Myocyte (in vitro differentiated cells): ENCODE measurements at regions not wholly inside any gene's neighbourhood (a gene's known extent, or its start where the extent isn't known, plus 50 kb on each side); places are given as distances from the start of the nearest gene placed in this dataset.

Experiments
- DNase-seq: peaks from one replicate; pipeline ENCODE4 v3.0.0-alpha.2; 2012; ENCODE audit warnings: low read depth

DNA sequence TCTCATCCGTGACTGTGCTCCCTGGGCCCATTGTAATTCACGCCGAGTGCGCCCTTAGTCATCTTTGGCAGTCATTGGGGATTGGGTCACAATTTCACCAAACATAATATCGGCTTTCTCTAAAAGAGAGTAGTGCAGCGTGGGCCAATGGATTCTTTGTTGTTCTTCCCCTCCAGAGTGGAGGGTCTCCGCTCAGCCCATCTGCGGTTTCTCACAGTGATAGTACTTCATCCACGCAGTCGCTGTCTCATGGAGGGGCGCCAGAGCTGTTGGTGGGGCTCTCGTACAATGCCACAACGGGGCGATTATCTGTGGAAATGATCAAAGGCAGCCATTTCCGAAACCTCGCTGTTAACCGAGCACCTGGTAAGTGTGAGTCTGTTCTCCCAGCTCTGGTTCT is 321.8 kb downstream of the SNAPC1 start:
- DNase-seq: no peak

- no peak for DNase-seq
These were observed 325.0 kb downstream of the SNAPC1 start for GRCh38 chr14:62087191-62087590.

DNA sequence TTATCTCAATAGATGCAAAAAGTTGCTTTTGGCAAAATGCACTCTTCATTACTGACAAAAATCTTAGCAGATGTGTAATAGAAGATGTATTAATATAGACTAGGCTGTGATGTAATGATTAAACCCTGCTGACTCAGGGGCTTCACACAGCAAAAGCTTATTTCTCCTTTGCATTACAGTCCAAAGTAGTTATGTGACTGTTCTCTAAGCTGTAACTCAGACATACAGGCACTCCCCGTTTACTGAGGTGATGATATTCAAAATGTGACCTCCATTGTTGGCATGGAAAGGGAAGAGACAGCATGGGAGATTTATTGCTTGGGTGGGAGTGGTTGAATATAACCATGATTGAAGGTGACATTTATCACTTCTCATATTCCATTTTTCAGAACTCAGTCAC is 331.5 kb downstream of the SNAPC1 start:
- DNase-seq: no peak

DNA sequence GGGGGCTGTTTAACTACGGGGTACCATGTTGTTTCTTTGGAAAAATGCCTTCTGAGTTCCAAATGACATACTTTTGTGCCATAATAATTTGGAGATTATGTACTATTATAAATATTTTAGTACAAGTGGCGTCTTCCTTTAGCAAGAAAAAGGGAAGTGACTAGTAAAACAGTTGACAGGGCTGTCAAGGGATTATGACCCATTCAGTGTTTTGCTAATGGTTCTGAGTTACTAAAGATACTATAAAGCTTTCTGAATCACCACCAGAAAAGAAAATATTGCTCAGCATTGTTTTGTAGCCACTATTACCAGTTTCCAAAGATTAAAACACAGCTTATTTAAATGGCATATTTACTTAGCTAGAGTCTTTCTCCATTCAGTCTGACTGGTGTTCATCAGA is 334.9 kb downstream of the SNAPC1 start:
- DNase-seq: no peak

DNA sequence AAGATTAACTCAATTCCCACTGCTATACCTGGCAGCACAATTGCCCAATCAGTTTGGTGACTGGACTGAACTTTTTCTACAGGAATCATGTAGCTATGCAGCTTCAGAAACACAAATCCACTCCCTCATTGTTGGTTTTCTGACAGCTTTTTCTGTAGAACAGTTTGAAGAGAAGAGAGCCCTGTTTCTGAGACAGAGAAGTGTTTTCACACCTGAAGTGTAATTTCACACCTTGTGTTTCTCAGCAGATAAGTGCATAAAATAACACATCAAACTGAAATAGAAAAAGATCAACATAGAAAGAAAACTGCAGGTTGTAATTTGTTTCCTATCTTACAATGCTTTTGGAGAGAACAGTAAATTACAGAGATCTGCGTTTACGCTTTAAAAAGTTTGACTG is 335.6 kb downstream of the SNAPC1 start:
- DNase-seq: no peak

- DNase-seq: no peak
These were observed 336.1 kb downstream of the SNAPC1 start for GRCh38 chr14:62098357-62098756.

DNA sequence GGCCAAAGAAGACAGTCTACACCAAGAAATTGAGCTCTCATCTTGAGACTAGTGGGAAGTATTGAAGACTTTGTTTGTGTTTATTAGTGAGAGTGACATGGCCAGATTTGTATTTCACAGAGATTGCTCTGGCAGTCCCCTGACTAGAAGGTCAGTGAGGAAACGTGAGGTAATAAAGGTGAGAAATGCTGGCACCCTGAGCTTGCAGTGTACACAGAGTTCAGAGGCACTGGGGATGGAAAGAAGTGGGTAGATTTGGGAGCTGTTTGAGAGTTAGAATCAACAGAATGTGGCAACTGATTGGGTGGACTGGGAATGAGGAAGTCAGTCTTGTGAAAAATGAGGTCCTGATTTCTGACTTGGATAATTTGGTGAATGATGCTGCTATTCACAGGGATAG is 336.9 kb downstream of the SNAPC1 start:
- no peak for DNase-seq

DNA sequence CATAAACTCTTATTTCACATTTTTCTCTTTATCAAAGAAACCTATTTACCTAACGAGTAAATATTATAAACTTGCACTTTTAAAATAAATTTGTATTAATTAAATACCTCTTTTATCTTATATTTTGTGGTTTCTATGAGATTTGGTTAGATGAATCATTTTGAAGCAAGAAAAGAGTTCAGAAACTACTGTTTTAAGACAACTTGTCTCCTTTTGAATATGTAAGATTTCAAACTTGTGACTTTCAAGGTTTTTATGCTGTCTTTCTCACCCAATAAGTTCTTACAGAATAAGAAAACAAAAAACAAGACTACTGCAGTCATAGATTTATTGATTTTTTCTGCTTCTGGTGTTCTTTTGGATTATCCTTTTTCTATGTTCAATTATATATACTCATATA is 339.0 kb downstream of the SNAPC1 start:
- DNase-seq: no peak

DNA sequence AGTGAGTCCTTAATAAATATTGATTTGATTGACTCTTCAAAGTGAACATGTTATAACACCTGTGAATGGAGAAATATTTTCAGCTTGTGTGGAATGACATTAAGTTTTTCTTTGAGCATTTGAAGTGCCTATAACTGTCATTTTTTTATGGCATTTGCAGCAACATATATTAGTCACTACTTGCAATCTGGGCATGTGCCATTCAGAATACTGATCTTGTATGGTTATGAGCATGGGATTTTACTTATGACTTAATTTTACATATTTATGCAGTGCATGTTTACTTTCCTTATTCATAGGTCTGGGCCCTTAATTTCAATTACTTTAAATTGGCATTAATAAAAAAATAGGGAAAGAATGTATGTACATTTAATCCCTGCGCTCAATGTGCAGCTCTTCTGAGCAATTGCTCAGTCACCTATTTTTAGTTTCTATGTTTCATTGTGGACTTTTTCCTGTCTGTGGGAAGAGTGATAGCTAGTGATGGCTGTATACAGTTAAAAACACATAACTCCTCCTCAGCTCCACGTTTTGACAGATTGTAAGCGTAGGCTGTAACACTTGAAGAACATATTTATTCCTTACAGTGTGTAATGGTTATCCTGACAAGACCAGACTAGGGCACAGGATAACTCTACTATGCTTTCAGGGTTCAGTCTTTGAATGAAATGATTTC is 339.6 kb downstream of the SNAPC1 start:
- no peak for DNase-seq

DNA sequence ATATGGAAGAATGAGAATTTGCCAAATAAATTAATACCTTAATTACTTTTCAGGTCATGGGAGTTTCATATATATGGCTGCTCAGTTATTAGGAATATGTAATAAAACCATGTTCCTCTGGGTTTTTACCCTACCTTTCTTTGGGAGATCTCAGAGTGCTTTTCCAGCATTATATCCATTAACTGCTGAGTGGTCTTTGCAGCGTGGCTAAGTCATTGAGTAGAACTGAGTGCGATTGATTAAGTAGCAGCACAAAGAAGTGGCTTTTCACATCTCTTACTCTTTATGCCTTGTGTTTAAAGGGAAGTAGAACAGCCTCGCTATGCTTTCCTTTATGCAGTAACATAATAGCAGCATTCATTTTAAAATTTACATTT is 340.1 kb downstream of the SNAPC1 start:
- no peak for DNase-seq

- DNase-seq: no peak
These were observed 341.2 kb downstream of the SNAPC1 start for GRCh38 chr14:62103464-62103863.

DNA sequence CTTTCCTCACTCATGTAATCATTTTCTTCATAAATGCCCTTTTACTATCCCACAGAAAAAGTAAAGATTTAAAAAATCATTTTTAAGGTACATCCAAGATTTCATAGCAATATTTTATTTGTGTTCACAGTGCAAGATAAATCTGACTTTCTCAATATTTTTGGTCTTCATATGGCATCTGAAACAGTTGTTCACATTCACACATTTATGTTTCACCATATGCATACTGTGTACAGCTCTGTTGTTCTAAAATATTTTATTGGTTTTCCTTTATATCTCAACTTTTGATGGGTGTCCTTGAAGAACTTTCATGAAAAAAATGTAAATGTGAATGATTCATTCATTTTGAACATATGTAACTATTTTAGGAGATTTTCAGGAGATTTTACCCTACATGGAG is 348.7 kb downstream of the SNAPC1 start:
- DNase-seq: no peak

- peak; percentile 66 for DNase-seq
These were observed 355.0 kb downstream of the SNAPC1 start for GRCh38 chr14:62117010-62117750.

DNA sequence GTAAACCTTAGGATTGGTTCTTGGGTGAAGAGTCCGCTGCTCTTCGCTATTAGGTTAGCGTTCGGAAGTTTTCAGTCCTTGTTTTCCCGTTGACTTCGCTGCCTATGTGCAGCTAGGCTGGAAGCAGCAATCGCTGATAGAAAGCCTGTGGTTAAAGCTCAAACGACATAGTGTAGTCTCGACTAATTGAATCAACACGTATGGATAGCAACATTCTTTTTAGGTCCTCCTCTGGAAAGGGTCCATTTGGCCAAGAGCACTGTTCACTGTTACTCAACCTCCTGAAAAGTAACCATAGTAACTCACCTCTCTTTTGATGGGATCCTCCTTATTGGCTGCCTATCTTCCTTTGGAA is 355.5 kb downstream of the SNAPC1 start:
- DNase-seq: no peak

- DNase-seq: no peak
These were observed 356.2 kb downstream of the SNAPC1 start for GRCh38 chr14:62118461-62118860.

DNA sequence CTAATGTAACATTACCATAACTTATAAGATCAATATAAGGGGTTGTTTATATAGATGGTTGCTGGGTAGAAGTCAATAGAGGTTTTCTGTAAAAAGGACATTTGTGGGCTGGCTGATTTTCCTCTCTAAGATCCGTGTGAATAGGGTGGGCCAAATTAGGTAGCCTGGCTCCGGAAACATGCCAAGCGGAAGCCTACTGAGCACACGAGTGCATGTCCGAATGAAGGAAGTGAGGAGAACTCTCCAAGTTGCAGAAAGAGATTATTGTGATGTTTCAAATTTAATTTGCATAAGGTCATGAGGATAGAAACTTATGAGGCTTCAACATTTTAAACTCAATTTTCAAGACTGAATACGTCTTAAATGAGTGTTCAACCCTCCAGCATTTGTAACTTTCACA is 356.7 kb downstream of the SNAPC1 start:
- DNase-seq: no peak

DNA sequence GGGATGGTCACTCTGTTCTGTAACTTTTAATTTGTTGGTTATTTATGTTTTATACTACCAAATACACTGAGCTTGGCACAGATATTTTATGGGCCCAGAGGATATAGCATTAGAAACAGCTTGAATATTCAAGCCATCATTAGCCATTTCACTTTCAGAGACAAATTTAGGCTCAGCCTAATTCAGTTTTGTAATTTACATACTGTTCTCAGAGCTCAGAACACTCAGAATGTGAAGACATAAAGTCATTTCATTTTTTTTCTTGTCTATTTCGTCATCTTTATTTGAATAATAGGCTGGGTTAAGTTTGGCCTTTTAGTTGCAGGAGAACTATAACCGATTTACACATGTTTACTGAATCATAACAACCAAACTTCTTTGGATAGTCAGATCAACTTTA is 361.7 kb downstream of the SNAPC1 start:
- DNase-seq: no peak

DNA sequence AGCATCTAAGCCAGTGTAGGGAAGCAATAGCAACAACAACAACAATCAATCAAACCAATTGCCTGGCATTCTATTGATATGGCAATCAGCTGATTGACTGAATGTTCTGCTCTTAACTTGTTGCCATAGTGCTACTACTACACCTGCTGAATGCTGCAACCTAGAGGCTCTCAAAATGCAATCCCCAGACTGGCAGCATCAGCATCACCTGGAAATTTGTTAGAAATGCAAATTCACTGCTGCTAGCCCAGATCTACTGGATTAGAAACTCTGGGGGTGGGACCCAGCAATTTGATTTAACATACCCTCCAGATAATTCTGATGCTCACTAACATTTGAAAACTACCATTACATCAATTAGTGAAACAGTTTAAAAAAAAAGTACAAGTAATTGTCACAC is 363.6 kb downstream of the SNAPC1 start:
- DNase-seq: no peak

DNA sequence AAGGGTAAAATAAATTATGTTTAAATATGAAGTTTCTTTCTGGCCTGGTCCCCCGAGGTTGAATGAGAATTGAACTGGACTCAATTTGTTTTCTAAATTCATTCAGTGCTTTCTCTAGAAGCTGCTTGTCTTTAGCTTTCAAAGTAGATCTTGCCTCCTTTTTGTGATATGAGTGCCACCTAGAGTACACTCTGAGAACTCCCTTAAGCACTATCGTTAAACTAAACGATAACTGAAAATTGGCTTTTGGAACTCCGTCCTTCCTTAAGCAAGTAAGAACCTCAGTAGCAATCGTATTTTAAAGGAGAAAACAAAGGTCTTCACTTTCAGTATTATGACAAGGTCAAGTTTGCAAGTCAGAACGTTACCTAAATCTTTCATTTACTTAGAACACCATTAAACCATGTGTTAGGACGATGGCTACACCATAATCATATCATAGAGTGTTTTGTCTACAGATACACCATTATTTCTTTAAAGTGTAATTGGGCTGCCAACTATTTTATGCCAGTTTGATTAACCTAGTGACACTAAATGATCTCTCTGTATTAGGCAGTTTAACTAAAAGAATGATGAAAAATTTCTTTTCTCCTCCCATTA is 364.8 kb downstream of the SNAPC1 start:
- DNase-seq: peak; percentile 62

GRCh38 chr14:62130441-62130840 is 368.2 kb downstream of the SNAPC1 start:
- no peak for DNase-seq

GRCh38 chr14:62133776-62134550 is 371.7 kb downstream of the SNAPC1 start:
- no peak for DNase-seq

- DNase-seq: no peak
These were observed 376.4 kb downstream of the SNAPC1 start for GRCh38 chr14:62138593-62138992.
